HL-60 (cell line): ENCODE measurements at regions not wholly inside any gene's neighbourhood (a gene's known extent, or its start where the extent isn't known, plus 50 kb on each side); places are given as distances from the start of the nearest gene placed in this dataset.

Experiments used
- DNase-seq, 2 experiments: peaks; one replicate each; pipeline ENCODE4 v3.0.0-alpha.2; 2010 to 2020; ENCODE audit warnings: low read depth in 1 of 2, low spot score in 1 of 2
- H3K27ac ChIP-seq: fragments of 250-450 bp; sonication (Bioruptor Pico); replicated peaks from 2 replicates; pipeline ENCODE4 v1.5.1; 2020; ENCODE audit warnings: mild to moderate bottlenecking, moderate library complexity
- H3K27me3 ChIP-seq: fragments of 250-450 bp; sonication (Bioruptor Pico); 2 replicates; pipeline ENCODE4 v1.5.1; 2021; ENCODE audit warnings: mild to moderate bottlenecking, moderate library complexity; ENCODE audit not compliant: insufficient read depth, poor library complexity, severe bottlenecking
- H3K4me3 ChIP-seq: replicated peaks from 2 replicates; pipeline ENCODE4 v1.5.1; 2011; ENCODE audit warnings: mild to moderate bottlenecking, control low read depth, low read length; ENCODE audit not compliant: insufficient read depth
- GABPA ChIP-seq: IDR thresholded peaks from 2 replicates; pipeline ENCODE4 v1.6.1; 2012; ENCODE audit warnings: low read depth
- POLR2AphosphoS5 ChIP-seq: IDR thresholded peaks from 2 replicates; pipeline ENCODE4 v1.6.1; 2012; ENCODE audit warnings: low read depth
- SPI1 ChIP-seq: IDR thresholded peaks from 2 replicates; pipeline ENCODE4 v1.6.1; 2012; ENCODE audit warnings: low read depth, mild to moderate bottlenecking, borderline replicate concordance
- TF ChIP-seq, protein P1 (sequence below): IDR thresholded peaks from 2 replicates; pipeline ENCODE4 v1.6.1; 2012; ENCODE audit warnings: low read depth; ENCODE audit not compliant: insufficient replicate concordance
- TF ChIP-seq, protein P2 (sequence below): IDR thresholded peaks from one replicate; pipeline ENCODE4 v1.5.1; 2011; ENCODE audit warnings: low read length, control low read depth, inconsistent platforms; ENCODE audit not compliant: insufficient read depth

DNA sequence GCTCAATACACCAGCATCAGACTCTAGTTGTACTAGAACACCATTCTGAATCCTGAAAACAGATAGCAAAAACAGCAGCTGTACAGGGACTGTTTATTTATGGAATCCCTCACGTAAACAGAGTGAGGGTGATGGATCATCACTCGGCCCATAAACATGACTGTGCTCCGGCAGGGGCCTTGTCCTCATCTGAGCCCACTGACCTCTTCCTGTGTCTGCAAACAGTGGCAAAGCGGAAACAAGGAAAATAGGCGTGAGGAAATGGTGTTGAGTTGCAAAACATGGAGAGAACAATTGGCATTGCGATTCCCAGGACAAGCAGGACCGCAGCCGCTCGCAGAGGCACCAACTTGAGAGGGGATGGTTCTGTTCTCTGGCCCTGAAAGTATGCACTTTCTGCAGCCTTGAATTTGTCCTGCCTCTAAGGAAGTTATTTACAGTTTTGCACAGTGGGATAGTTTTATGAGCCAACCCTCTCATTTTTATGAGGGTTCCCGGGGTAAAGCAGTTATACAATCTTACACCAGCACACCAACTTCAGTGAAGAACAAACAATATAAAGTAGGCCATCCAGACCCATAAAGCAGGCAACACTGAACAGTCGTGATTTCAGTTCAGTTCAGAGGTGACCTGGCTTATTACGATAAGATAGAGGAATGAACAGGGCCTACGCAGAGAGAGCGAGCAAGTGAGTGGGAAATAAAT is 248.0 kb upstream of the FZD8 start:
- H3K27ac ChIP-seq = no peak overlapping the region
- no peak for TF ChIP-seq SPI1
- TF ChIP-seq POLR2AphosphoS5 = no peak
- TF ChIP-seq GABPA = no peak
- TF ChIP-seq, protein P1, sequence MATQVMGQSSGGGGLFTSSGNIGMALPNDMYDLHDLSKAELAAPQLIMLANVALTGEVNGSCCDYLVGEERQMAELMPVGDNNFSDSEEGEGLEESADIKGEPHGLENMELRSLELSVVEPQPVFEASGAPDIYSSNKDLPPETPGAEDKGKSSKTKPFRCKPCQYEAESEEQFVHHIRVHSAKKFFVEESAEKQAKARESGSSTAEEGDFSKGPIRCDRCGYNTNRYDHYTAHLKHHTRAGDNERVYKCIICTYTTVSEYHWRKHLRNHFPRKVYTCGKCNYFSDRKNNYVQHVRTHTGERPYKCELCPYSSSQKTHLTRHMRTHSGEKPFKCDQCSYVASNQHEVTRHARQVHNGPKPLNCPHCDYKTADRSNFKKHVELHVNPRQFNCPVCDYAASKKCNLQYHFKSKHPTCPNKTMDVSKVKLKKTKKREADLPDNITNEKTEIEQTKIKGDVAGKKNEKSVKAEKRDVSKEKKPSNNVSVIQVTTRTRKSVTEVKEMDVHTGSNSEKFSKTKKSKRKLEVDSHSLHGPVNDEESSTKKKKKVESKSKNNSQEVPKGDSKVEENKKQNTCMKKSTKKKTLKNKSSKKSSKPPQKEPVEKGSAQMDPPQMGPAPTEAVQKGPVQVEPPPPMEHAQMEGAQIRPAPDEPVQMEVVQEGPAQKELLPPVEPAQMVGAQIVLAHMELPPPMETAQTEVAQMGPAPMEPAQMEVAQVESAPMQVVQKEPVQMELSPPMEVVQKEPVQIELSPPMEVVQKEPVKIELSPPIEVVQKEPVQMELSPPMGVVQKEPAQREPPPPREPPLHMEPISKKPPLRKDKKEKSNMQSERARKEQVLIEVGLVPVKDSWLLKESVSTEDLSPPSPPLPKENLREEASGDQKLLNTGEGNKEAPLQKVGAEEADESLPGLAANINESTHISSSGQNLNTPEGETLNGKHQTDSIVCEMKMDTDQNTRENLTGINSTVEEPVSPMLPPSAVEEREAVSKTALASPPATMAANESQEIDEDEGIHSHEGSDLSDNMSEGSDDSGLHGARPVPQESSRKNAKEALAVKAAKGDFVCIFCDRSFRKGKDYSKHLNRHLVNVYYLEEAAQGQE = no peak
- TF ChIP-seq, protein P2, sequence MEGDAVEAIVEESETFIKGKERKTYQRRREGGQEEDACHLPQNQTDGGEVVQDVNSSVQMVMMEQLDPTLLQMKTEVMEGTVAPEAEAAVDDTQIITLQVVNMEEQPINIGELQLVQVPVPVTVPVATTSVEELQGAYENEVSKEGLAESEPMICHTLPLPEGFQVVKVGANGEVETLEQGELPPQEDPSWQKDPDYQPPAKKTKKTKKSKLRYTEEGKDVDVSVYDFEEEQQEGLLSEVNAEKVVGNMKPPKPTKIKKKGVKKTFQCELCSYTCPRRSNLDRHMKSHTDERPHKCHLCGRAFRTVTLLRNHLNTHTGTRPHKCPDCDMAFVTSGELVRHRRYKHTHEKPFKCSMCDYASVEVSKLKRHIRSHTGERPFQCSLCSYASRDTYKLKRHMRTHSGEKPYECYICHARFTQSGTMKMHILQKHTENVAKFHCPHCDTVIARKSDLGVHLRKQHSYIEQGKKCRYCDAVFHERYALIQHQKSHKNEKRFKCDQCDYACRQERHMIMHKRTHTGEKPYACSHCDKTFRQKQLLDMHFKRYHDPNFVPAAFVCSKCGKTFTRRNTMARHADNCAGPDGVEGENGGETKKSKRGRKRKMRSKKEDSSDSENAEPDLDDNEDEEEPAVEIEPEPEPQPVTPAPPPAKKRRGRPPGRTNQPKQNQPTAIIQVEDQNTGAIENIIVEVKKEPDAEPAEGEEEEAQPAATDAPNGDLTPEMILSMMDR = no peak
- H3K27me3 ChIP-seq = no peaks in the 10 kb centered on the region
- H3K4me3 ChIP-seq = no peak overlapping the region
- no peak for DNase-seq

DNA sequence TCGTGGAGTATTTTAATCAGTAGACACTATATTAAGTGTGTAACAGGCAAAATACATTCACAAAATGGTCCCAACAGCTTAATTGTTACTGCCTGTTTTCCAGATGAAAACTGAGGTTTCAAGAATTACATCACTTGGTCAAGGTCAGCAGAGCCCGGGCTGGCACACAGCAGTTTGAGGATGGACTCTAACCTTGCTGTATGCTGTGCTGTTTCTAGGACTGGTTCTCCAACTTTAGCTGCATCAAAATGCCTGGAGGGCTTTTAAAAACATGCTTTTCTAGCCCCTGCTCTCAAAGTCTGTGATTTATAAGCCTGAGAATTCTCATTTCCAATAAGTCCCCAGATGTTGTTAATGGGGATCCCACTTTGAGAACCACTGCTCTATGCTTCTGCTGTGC is 247.1 kb upstream of the FZD8 start:
- no peak for DNase-seq
- TF ChIP-seq, protein P2 = no peak
- TF ChIP-seq POLR2AphosphoS5 = no peak
- TF ChIP-seq SPI1 = no peak
- TF ChIP-seq, protein P1 = no peak
- TF ChIP-seq GABPA = no peak
- Histone ChIP-seq H3K27me3 (no peaks in the 10 kb centered on the region), H3K27ac (no peak overlapping the region), H3K4me3 (no peak overlapping the region)

DNA sequence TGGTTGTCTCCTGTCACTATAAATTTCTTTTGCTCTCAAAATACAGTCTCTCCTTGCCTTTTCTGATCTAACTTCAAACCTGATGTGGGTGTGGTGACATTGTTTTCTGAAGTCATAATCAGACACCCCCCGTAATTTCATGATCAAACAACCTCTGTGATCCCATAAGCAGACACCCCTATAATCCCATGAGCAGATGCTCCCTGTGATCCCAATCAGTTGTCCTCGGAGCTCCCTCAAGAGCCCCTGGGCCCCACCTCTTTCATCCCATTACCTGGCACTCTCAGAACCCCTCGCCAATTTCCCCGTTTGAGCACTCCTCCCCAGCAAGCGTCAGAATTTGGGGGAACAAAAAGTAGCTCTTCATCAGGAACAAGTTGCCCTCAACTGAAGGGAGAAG is 246.3 kb upstream of the FZD8 start:
- no peak overlapping the region for H3K4me3 ChIP-seq
- no peaks in the 10 kb centered on the region for H3K27me3 ChIP-seq
- no peak for DNase-seq
- H3K27ac ChIP-seq = no peak overlapping the region
- TF ChIP-seq GABPA (no peak), POLR2AphosphoS5 (no peak), SPI1 (no peak)
- TF ChIP-seq, protein P2 = no peak
- TF ChIP-seq, protein P1 = no peak
